Stimulated activated effector memory CD8-positive, alpha-beta T cell treated with anti-CD3 and anti-CD28 coated beads, Interleukin-12 subunit alpha, Interleukin-12 subunit beta, amount 100 ng/mL, for 72 hours (primary cell): ENCODE measurements at regions not wholly inside any gene's neighbourhood (a gene's known extent, or its start where the extent isn't known, plus 50 kb on each side); places are given as distances from the start of the nearest gene placed in this dataset.
A peak's percentile ranks its signal among the peaks of the same experiment; 100 is the strongest.

Source experiments
- ATAC-seq: fragments of 150-1000 bp; cut with Tn5 transposase; 2 replicates; pipeline ENCODE4 v1.10.0; 2021
- DNase-seq, 2 donors: peaks; one replicate each; pipeline ENCODE4 v3.0.0; 2021 to 2022; ENCODE audit warnings: low spot score in 2 of 2
- H3K27ac Mint-ChIP-seq: one replicate; pipeline ENCODE4 v1.8.0; 2022; ENCODE audit warnings: mild to moderate bottlenecking, mixed read lengths
- H3K36me3 Mint-ChIP-seq: one replicate; pipeline ENCODE4 v1.8.0; 2022; ENCODE audit warnings: mild to moderate bottlenecking, mixed read lengths
- H3K4me1 Mint-ChIP-seq: one replicate; pipeline ENCODE4 v1.8.0; 2022; ENCODE audit warnings: mixed read lengths
- H3K4me3 Mint-ChIP-seq: one replicate; pipeline ENCODE4 v1.8.0; 2022; ENCODE audit warnings: mild to moderate bottlenecking, mixed read lengths
- H3K9me3 Mint-ChIP-seq: one replicate; pipeline ENCODE4 v1.8.0; 2022; ENCODE audit warnings: mixed read lengths

DNA sequence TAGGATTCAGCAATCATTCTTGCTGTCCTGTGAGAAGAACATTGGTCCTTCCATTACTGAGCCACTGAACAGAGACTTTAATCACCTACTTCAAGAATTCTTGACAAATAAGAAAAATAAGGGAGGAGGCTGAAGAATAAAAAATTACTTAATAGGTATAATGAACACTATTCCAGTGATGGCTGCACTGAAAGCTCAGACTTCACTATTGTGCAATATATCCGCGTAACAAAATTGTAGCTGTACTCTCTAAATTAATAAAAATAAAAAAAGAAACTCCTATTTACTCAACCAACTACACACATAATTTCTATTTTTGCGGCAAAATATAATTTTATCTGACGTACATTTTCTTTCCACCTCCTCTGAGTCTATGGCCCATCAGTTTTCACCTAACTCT is 2441.0 kb downstream of the PCDH7 start:
- Mint-ChIP-seq H3K4me3 (no peak overlapping the region), H3K9me3 (peaks cover 31% of the 10 kb centered on the region), H3K36me3 (no peaks in the 10 kb centered on the region), H3K4me1 (no peaks in the 10 kb centered on the region), H3K27ac (no peak overlapping the region)
- ATAC-seq (no peak), DNase-seq (no peak)

DNA sequence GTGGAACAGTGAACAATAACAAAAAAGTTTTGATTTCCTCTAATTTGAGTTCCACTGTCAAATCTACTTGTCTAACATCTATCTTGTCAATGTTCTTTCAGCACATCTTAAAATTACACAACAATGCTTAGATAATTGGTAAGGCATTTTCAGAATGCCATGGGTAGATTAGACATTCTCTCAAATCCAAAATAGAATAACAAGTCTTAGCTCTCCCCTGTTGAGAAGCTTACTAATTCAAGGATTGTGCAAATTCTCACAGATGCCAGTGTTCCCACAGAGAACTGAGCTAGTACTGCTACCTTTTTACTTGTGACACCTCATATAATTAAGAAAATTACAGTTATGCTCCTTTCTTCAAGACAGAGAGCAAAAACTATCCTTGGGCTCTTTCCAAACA is 2442.0 kb downstream of the PCDH7 start:
- peaks cover 29% of the 10 kb centered on the region for H3K9me3 Mint-ChIP-seq
- no peak overlapping the region for H3K27ac Mint-ChIP-seq
- no peak for DNase-seq
- ATAC-seq: no peak
- H3K4me3 Mint-ChIP-seq: no peak overlapping the region
- no peaks in the 10 kb centered on the region for H3K4me1 Mint-ChIP-seq
- no peaks in the 10 kb centered on the region for H3K36me3 Mint-ChIP-seq

DNA sequence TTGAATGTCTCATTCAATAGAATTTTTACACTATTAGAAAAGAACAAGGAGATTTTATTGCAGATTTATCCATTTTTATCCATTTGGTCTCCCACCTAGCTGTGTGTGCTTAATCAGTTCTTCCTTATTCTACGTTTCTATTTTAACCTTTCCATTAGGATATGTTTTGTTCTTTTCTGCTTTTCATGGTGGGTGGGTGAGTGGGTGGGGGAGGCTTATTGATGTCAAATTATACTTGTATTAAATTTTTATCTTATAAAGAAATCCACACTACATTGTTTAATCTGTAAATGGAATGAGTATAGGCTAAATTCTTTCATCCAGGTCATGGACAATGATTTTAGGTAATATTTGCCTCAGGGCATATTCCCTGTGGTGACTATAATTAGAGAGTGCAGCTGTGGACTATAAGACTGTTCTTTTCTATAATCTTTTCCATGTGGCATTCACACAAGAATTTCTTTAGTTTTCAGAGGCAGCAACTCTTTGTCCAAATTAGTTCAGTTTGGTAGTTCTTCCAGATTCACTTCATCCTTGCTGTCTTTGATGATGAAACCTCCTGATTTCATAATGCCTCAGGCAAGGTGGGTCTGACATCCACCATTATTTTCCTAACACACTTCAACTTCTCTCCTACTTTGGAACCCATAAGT is 2451.8 kb downstream of the PCDH7 start:
- ATAC-seq: no peak
- Mint-ChIP-seq H3K9me3 (peaks cover 11% of the 10 kb centered on the region), H3K4me3 (no peak overlapping the region), H3K36me3 (no peaks in the 10 kb centered on the region), H3K27ac (no peak overlapping the region), H3K4me1 (no peaks in the 10 kb centered on the region)
- DNase-seq: no peak

DNA sequence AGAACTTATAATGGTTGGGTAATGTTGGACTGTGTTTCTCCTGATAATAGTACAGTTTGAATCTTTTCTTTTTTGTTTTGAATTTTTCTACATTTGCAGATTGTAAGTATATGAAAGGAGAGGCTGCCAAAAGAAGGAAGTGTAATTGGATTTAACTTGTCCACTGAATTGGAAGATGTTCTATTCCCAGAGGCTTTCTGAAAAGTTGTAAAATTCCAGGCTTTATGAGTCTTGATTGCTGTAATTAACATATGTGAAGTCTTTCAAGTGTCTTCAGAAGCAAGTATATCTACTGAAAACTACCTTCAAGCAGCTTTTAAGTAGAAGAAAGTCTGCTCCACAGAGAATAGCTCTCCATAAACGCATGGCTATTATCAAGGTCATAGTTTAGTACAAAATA is 2456.4 kb downstream of the PCDH7 start:
- no peak overlapping the region for H3K4me3 Mint-ChIP-seq
- DNase-seq (no peak), ATAC-seq (no peak)
- no peaks in the 10 kb centered on the region for H3K4me1 Mint-ChIP-seq
- H3K9me3 Mint-ChIP-seq: peaks cover 13% of the 10 kb centered on the region
- no peaks in the 10 kb centered on the region for H3K36me3 Mint-ChIP-seq
- H3K27ac Mint-ChIP-seq: no peak overlapping the region

DNA sequence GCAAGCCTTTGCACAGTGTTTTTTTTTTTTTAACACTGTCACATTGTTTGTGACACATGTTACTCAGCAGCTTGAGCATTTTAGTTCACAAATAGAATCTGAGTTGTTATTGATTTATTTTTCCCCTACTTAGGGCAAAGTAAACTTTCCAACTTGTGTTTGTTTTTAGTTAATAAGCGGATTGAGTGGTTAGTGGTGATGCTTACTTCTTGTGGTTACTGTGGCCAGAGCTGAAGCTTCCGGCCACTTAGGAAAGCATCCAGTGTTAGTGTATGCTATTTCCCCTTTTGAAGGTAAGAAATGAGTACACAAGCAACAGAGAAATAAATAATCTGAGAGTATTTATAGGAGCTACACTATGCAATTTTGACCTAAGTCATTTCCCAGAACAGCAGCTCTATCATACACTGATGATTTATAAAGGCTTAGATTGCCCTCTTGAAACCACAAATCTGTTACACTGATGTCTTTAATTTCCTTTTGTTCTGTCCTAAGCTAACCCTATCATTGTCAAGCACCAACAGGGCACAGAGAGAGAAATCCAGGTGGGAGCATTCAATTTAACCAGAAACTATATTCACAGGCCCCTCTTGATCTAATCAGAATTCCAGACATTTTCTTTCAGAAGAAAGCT is 2464.6 kb downstream of the PCDH7 start:
- H3K4me1 Mint-ChIP-seq: no peaks in the 10 kb centered on the region
- DNase-seq: no peak

DNA sequence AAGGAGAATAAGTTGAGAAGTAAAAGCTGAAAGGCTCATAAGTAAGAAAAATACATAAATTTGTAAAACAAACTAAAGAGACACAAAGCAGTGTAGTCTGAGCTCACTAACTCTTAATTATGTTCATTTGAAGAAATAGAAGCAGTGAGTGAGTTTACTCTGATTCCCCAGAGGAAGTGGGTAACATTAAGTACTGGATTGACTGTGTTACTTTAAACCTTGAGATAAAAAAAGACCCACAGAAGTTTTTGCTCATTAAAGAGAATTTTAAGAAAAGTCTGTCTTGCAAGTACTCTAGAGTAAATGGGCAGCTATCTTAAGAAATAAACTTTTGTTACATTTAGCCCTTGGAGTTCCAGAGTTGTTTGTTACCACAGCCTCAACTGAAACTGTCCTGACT is 2466.9 kb downstream of the PCDH7 start:
- DNase-seq (no peak), ATAC-seq (no peak)
- Mint-ChIP-seq H3K9me3 (peaks cover 12% of the 10 kb centered on the region), H3K36me3 (no peaks in the 10 kb centered on the region), H3K27ac (no peak overlapping the region), H3K4me3 (no peak overlapping the region), H3K4me1 (no peaks in the 10 kb centered on the region)

More for the DNA sequence above, 2464.6 kb downstream of the PCDH7 start:
- ATAC-seq: no peak
- peaks cover 13% of the 10 kb centered on the region for H3K9me3 Mint-ChIP-seq
- no peaks in the 10 kb centered on the region for H3K36me3 Mint-ChIP-seq
- no peak overlapping the region for H3K4me3 Mint-ChIP-seq
- H3K27ac Mint-ChIP-seq: no peak overlapping the region

DNA sequence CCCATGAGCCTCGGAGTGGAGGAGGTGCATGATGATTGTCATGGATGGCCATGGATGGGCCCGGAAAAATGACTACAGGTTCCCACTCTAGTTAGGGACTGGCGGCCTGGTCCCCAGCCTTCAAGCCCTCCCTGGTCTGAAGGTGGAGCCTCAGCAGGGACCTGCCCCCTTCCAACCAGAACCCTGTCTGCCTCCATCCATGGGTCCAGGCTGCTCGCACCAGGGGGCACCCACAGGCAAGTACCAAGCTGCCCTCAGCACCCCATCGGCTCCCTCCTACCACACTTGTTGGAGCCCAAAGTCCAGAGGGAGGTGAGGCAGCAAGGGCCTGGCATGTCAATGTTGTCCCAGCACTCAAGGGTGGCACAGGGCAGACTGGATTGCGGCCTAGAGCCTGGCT is 2468.6 kb downstream of the PCDH7 start:
- H3K9me3 Mint-ChIP-seq: peaks cover 11% of the 10 kb centered on the region
- DNase-seq (no peak), ATAC-seq (peak; percentile 26)
- no peak overlapping the region for H3K4me3 Mint-ChIP-seq
- H3K36me3 Mint-ChIP-seq: no peaks in the 10 kb centered on the region
- H3K4me1 Mint-ChIP-seq: no peaks in the 10 kb centered on the region
- no peak overlapping the region for H3K27ac Mint-ChIP-seq

DNA sequence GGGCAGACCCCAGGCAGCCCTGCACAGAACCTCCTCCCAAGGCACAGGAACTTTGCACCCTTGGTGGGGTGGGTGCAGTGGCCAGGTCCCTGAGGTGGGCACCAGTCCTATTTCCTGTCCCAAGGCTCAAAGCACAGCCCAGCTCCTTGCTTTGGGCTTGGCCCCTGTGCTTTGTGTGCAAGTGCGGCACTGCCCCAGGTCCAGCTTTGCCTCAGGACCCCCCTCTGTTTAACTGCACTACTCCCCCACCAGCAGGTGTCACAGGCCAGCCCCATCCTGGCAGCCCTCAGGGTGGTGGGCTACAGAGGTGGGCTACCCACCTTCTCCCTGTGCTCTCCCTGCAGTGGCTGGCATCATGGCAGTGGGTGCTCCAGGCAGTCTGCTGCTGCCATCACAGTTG is 2469.0 kb downstream of the PCDH7 start:
- Mint-ChIP-seq H3K4me1 (no peaks in the 10 kb centered on the region), H3K9me3 (peaks cover 8% of the 10 kb centered on the region), H3K27ac (no peak overlapping the region), H3K36me3 (no peaks in the 10 kb centered on the region), H3K4me3 (no peak overlapping the region)
- DNase-seq (no peak), ATAC-seq (peak; percentile 28)

DNA sequence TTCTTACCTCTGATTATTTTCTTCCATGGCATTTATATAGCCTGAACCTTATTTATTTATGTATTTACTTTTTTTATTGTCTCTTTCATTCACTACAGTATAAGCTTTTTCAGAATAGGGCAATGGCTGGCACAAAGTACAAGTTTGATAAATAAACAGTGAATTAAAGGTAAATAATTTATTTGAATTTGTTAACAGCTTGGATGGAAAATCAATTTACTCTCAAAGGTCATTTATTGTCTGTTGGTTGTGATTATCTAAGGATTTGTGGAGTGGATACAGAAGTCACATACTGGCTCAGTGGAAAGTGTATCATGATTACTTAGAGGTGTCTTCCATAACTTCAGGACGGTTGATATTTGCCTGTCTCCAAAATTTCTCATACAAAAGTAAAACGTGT is 2472.9 kb downstream of the PCDH7 start:
- ATAC-seq (no peak), DNase-seq (no peak)
- Mint-ChIP-seq H3K4me1 (no peaks in the 10 kb centered on the region), H3K36me3 (no peaks in the 10 kb centered on the region), H3K27ac (no peak overlapping the region), H3K4me3 (no peak overlapping the region), H3K9me3 (peaks cover 11% of the 10 kb centered on the region)

DNA sequence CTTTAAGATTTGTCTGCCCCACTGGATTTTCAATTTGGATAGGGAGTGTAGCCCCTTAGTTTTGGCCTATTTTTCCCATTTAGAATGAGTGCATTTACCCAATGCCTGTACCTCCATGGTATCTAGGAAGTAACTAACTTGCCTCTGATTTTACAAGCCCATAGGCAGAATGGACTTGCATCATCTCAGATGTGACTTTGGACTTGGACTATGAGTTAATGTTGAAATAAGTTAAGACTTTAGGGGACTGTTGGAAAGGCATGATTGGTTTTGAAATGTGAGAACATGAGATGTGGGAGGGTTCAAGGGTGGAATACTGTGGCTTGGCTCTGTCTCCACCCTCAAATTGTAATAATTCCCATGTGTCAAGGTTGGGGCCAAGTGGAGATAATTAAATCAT is 2480.2 kb downstream of the PCDH7 start:
- no peaks in the 10 kb centered on the region for H3K4me1 Mint-ChIP-seq
- H3K9me3 Mint-ChIP-seq: peaks cover 16% of the 10 kb centered on the region
- DNase-seq (no peak), ATAC-seq (no peak)
- no peak overlapping the region for H3K4me3 Mint-ChIP-seq
- no peak overlapping the region for H3K27ac Mint-ChIP-seq
- H3K36me3 Mint-ChIP-seq: no peaks in the 10 kb centered on the region

DNA sequence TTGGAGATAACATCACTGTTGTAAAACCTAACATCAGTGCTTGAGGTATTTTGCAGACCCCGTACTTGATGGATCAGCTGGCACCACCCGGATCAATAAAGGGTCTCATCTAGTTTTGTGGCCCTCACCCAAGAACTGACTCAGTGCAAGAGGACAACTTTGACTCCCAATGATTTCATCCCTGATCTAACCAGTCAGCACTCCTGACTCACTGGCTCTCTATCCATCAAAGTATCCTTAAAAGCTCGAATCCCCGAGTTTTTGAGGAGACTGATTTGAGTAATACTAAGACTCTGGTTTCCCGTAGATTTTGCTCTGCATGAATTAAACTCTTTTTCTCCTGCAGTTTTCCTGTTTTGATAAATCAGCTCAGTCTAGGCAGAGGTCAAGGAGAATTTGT is 2498.1 kb downstream of the PCDH7 start:
- DNase-seq (no peak), ATAC-seq (no peak)
- no peaks in the 10 kb centered on the region for H3K4me1 Mint-ChIP-seq
- peaks cover 16% of the 10 kb centered on the region for H3K9me3 Mint-ChIP-seq
- H3K36me3 Mint-ChIP-seq: no peaks in the 10 kb centered on the region
- H3K27ac Mint-ChIP-seq: no peak overlapping the region
- no peak overlapping the region for H3K4me3 Mint-ChIP-seq

DNA sequence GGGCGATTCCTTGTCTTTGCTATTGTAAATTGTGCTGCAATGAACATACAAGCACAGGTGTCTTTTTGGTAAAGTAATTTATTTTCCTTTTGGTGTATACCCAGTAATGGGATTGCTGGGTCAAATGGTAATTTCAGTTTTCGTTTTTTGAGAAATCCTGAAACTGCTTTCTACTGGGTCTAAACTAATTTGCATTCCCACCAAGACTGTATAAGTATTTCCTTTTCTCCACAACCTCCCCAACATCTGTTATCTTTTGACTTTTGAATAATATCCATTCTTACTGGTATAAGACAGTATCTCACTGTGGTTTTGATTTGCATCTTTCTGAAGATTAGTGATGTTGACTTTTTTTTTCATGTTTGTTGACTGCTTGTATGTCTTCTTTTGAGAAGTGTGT is 2506.0 kb downstream of the PCDH7 start:
- ATAC-seq: no peak
- no peak overlapping the region for H3K27ac Mint-ChIP-seq
- no peaks in the 10 kb centered on the region for H3K4me1 Mint-ChIP-seq
- no peaks in the 10 kb centered on the region for H3K36me3 Mint-ChIP-seq
- H3K4me3 Mint-ChIP-seq: no peak overlapping the region
- H3K9me3 Mint-ChIP-seq: peaks cover 11% of the 10 kb centered on the region
- DNase-seq: no peak

DNA sequence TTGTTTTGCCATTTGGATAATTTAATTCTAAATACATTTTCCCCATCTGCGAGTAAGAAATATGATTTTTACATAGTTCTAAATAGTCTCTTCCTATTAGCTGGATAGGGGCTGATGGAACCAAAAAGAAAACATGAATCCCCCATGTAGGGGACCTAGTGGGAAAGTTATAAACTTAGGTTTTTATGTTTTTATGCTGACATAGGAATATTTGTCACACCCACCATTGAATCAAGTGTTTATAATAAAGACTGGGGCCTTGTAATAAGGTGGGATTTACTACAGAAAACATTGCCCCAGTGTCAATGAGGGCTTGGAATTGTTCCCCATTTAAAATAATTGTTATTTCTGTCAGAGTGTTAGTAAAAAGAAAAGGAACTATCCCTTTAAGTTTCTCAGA is 2506.6 kb downstream of the PCDH7 start:
- H3K36me3 Mint-ChIP-seq: no peaks in the 10 kb centered on the region
- no peak overlapping the region for H3K27ac Mint-ChIP-seq
- no peak for DNase-seq
- H3K4me1 Mint-ChIP-seq: no peaks in the 10 kb centered on the region
- ATAC-seq: no peak
- H3K9me3 Mint-ChIP-seq: peaks cover 9% of the 10 kb centered on the region
- H3K4me3 Mint-ChIP-seq: no peak overlapping the region

DNA sequence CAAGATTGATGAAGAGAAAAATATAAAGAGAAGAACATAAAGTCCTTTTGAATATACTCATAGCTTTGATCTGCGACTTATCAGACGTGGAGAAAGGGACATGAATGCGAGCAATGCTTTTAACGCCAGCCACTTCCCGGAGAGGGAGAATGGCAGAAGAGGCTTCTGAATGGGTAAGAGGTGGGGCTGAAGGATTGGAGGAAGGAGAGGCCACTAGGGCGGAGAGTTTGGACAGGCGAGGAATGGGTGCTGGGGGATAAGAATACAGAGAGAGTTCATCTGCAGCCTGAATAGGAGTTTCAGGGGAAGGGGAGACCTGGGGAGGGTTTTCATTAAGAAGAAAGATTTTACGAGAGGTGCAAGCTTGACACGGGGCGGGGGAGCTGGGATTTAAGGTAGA is 2534.9 kb downstream of the PCDH7 start:
- ATAC-seq (no peak), DNase-seq (no peak)
- peaks cover 20% of the 10 kb centered on the region for H3K9me3 Mint-ChIP-seq
- no peaks in the 10 kb centered on the region for H3K36me3 Mint-ChIP-seq
- H3K27ac Mint-ChIP-seq: no peak overlapping the region
- H3K4me1 Mint-ChIP-seq: no peaks in the 10 kb centered on the region
- no peak overlapping the region for H3K4me3 Mint-ChIP-seq

DNA sequence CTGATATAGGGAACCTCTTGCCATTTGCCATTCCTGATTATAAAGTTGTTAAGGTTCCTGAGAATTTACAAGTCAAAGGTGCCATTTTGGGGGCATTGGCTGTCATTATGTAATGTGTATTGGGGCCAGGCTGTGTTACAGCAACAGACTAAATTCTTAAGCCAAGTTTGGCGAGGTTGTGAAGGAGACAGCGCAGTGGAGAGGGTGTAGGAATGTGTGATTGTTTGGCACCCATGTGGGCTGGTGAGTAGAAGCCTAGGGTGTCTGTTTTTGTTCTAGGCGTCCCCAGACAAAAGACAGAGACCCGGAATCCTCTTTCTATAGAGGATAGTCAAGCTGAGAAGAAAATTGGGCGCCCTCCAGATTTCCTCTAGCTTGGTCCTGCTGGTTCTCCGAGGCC is 2535.3 kb downstream of the PCDH7 start:
- H3K27ac Mint-ChIP-seq: no peak overlapping the region
- peaks cover 21% of the 10 kb centered on the region for H3K9me3 Mint-ChIP-seq
- H3K36me3 Mint-ChIP-seq: no peaks in the 10 kb centered on the region
- no peak for DNase-seq
- H3K4me1 Mint-ChIP-seq: no peaks in the 10 kb centered on the region
- no peak for ATAC-seq
- H3K4me3 Mint-ChIP-seq: no peak overlapping the region

DNA sequence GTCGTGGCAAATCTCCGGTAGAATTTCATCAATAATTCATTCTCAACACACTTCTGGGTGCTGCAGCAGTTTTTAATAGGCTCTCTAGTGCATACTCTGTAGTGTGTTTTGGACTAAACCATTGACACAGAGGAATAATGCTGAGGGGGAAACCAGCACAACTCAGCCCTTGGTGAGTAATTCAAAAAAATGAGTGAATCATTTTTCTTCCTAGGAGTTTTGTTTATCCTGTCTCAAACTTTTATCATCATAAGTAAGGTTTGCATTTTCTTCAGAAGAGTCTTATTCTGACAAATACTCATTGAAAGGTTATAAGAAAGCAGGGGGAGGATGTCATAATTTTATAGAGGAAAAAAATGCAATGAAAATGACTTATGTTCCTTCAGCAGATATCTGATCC is 2542.7 kb downstream of the PCDH7 start:
- Mint-ChIP-seq H3K9me3 (peaks cover 35% of the 10 kb centered on the region), H3K4me1 (no peaks in the 10 kb centered on the region)
- no peak for ATAC-seq

More for the DNA sequence above, 2542.7 kb downstream of the PCDH7 start:
- no peak overlapping the region for H3K4me3 Mint-ChIP-seq
- H3K36me3 Mint-ChIP-seq: no peaks in the 10 kb centered on the region
- DNase-seq: no peak
- H3K27ac Mint-ChIP-seq: no peak overlapping the region
